GM21619 (cell line): ENCODE measurements at regions not wholly inside any gene's neighbourhood (a gene's known extent, or its start where the extent isn't known, plus 50 kb on each side); places are given as distances from the start of the nearest gene placed in this dataset.
"Not testable (repeated sequence)": the region's sequence is repeated elsewhere in the genome, so short reads cannot be mapped to it uniquely, and the experiment has no call there.

Source experiments
- ATAC-seq: cut with Tn5 transposase; IDR thresholded peaks from one replicate; pipeline ENCODE4 v1.9.1; 2021; ENCODE audit not compliant: unreplicated experiment

DNA sequence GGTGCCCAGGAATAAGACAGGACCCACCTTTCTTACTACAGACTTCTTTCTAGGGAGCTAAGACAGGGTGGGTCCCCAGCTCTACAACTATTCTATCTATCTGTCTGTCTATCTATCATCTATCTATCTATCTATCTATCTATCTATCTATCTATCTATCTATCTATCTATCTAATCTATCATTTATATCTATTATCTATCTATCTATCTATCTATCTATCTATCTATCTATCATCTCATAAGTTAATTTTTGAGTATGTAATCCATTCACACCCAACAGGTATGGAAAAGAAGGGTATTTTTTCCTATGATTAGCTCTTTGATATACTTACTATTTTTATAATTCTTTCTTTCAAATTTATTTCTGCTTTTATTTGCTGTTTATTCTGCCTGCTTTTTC lies 55.9 kb downstream of the BAMBI start:
- ATAC-seq: no peak

- no peak for ATAC-seq
Observed at GRCh38 chr10:28733647-28734046, 56.3 kb downstream of the BAMBI start.

DNA sequence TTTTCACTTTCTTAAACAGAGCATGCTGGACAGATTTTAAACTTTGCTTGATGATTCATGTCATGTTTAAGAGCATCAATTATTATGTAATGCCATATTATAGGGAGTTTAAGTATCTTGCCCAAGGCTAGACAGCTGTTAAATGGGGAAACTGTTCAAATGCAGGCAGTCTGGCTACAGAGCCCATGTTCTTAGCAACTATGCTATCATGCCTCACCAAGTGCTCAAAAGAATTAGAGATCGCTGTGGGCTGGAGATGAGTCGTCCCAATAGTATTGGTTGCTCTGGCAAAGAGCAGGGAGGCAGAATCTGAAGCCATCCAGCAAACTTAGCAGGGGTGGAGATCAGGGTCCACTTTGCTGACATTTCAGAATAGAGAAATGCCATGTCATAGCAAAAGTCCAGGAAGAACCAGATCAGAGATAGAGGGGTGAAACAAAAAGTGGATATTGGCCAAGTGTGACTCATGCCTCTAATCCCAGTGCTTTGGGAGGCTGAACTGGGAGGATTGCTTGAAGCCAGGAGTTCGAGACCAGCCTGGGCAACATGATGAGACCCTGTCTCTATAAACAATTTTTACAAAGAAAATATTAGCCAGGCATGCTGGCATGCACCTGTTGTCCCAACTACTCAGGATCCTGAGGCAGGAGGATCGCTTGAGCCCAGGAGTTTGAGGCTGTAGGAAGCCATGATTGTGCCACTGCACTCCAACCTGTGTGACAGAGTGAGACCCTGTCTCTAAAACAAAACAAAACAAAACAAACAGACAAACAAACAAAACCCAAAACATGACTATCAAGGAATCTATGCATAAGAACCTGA lies 57.8 kb downstream of the BAMBI start:
- ATAC-seq: no peak

DNA sequence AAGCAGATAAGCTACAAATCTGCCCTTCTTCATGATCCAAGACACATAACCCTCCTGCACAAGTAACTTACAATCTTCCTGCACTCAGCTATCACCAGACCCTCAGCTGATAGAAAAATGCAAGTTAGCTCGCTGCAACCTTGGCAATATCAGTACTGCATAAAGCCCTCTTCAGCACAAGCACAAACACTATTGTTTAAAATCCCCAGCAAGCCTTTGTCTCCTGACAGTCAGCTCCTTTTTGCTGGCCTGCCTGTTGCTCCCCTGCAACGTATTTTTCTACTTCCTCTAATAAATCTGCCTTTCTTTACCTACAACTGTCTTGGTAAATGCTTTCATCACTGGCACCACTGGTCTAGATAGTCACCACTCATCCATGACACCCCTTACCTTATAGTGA lies 59.8 kb downstream of the BAMBI start:
- ATAC-seq: no peak

DNA sequence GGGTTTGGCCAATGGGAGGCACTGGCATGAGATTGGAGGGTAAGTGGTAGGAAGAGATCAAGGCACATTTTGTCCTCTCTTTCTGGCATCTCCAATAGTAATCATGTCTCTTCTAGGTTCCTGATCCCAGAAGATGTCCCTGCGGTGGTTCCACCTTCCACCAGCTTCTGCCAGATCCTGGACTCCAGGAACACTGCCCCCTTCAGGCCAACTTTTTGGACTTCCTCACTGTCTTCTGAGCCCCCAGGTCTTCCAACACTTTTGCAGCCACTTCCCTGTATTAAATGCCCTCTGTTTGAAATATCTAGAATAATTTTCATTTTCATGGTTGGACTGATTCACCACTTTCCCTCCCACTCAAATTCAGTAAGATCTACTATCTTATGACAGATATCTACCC lies 60.9 kb downstream of the BAMBI start:
- no peak for ATAC-seq

DNA sequence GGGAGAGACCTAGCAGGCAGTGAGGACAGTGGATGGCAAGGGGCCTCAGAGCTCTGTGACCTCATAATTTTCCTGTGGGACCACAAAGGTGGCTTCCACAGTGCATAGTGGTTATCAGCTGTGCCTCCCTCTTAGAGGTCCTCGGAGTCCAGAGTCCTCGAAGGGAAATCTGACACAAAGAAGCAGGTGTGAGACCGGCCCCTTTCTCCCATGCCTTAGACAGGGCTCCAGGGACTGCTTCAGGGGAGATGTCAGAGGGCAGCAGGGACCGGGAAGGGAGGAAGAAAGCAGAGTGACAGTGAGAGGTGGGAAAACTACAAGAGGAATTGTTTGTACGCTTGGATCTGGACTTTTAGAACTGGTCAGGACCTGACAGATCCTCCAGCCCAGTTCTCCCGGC lies 66.3 kb downstream of the BAMBI start:
- no peak for ATAC-seq

DNA sequence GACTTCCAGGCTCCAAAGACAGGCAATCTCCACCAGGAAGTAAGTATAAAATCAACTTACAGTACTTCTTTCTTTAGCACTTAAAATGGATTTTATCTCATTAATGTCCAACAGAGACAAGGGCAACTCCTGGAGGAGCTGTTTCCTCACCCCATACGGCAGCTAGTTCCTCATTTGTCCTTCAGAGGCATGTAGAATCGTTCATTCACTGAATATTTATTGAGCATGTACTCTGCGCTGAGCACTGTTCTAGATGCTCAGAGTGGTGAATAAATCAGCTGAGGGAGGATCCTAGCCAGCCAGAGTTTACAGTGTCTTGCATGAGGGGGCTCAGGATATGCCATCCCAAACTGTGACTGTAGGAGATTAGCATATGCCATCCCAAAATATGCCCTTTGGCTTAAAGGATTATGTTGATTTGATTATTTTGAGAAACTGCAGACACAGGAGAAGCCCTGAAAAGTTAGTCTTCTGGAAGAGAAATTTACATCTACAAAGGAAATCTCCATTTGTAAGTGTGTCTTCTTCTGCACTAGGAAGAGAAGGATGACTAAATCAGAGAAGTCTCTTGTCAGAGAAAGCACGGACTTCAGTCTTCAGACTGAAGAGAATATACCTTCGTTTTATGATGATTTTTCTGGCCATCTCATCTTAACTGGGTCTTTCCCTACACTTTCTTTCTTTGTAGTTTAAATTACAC lies 66.9 kb downstream of the BAMBI start:
- ATAC-seq: no peak

DNA sequence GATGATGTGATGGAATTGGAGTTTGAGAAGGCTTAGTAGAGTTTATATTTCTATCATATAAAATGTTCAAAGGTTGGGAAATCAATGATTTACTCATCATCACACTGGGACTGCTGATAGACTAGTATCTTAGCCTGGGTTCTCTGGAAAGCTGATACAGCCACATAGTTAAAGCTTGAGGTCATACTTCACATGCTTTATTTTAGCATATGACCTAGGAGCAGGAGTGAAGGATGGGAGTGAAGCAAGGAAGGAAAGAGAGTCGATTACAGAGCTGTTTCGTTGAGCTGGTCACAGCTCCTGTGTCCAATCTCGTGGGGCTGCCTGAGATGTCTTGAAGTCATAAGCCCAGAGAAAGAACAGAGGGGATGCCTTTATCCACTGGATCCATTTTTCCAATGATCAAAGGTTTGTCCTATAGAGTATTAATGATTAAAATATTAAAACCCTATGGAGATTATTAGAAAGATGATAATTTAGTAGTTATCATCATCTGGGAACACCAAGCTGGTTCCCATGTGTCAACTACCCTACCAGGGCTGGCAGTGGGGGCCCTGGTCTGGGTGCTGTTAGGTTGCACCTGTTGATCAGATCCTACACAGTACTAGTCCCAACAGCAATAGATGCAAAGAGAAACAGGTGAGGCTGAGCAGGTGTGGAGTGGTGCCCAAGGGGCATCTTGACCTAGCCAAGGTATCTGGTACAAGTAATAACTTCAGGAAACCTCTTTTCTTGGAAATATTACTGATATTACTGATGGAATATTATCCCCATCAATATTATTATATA lies 77.8 kb downstream of the BAMBI start:
- no peak for ATAC-seq

- no peak for ATAC-seq
Observed at GRCh38 chr10:28761084-28761846, 83.9 kb downstream of the BAMBI start.

- ATAC-seq: no peak
Observed at GRCh38 chr10:28763471-28764170, 86.3 kb downstream of the BAMBI start.

DNA sequence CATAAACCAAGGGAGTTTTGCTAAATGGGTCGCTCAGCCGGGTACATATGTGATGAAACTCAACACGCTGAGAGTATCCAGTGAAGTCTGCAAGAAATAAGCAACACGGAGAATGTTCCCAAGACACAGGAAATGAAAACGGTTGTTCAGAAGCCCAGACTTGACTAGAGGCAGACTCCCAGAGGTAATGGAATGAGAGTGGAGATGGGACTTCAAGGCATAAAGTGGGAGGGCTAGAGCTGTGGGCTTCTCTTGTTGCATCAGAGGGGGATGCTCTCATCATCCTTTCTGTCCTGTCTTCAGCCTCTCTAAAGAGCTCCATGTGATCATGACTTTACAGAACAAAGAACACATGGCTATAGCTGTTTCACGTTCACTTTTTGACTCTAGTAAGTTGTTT lies 88.3 kb downstream of the BAMBI start:
- ATAC-seq: no peak

DNA sequence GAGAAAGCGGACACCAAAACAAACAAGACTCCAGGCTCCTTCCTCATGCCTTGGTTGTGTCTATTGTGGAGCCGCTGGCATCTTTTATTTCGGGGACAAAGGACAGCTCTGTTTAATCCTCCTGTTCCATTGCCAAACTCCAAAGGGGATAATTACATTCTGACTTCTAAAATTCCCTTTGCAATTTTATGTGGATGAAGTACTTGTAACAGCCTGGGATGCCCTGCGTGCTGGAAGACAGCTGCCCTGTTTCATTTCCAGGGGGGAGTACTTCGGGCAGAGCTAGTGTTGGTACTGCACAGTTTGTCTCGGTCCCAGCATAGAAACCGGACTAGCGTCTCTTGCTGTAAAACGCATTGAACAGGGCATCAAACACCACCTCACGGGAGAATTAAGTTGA lies 90.9 kb downstream of the BAMBI start:
- ATAC-seq: no peak

- ATAC-seq: no peak
Observed at GRCh38 chr10:28769091-28769604, 91.8 kb downstream of the BAMBI start.

DNA sequence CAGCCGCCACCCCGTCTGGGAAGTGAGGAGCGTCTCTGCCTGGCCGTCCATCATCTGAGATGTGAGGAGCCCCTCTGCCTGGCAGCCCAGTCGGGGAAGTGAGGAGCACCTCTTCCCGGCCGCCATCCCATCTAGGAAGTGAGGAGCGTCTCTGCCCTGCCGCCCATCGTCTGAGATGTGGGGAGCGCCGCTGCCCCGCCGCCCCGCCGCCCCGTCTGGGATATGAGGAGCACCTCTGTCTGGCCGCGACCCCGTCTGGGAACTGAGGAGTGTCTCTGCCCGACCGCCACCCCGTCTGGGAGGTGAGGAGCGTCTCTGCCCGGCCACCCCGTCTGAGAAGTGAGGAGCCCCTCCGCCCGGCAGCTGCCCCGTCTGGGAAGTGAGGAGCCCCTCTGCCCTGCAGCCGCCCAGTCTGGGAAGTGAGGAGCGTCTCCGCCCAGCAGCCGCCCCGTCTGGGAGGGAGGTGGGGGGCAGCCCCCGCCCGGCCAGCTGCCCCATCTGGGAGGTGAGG lies 94.3 kb downstream of the BAMBI start:
- ATAC-seq: not testable (repeated sequence)

GRCh38 chr10:28774051-28774995 lies 97.0 kb downstream of the BAMBI start:
- no peak for ATAC-seq

DNA sequence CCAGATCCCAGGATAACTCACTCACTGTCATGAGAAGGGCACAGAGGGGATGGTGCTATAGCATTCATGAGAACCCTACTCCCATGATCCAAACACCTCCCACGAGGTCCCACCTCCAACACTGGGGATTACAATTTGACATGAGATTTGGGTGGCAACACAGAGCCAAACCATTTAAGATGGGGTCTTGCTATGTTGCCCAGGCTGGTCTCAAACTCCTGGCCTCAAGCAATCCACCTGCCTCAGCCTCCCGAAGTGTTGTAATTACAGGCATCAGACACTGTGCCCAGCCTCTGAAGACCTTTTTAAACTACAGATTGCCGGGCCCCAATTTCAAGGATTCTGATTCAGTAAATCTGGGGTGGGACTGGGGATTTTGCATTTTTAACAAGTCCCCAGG lies 98.5 kb downstream of the BAMBI start:
- ATAC-seq: no peak

- no peak for ATAC-seq
Observed at GRCh38 chr10:28776519-28776918, 99.2 kb downstream of the BAMBI start.

DNA sequence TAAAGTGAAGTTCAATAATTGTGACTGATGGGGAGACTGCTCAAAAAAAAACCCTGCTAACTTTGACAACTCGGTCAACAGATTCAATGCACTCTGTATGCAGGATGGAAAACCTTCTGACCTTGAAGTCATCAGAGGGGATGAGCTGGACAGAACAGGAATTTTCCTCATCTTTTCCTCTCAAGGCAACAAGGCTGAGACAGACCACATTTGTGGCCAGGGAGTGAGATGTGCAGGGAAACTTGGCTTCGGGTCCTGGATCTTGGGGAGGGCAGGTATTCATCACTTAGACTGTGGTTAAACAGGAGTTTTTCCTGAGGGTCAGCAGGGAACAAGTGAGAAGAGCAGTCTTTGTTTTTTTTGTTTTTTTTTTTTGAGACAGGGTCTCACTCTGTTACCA lies 100.6 kb downstream of the BAMBI start:
- no peak for ATAC-seq

DNA sequence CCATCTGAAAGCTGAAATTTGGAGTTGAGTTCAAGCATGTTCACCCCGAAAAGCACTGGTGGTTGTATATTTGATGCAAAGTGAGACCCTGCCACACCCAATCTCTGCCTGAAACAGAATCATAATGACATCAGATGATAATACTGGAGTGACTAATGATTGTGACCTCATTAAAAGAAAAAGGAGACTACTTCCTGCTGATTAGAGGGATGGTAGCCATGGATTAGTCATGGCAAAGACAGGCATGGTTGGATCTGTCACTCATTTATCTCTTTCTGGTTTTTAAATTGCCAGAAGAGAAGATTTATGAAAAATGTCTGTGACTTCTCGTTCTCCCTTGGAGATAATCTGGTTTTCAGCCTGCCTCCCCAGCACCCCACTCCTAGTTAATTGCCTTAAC lies 101.2 kb downstream of the BAMBI start:
- ATAC-seq: no peak
